Keratinocyte (primary cell): ENCODE measurements at regions not wholly inside any gene's neighbourhood (a gene's known extent, or its start where the extent isn't known, plus 50 kb on each side); places are given as distances from the start of the nearest gene placed in this dataset.

Experiments used
- EZH2 ChIP-seq: IDR thresholded peaks from one replicate; pipeline ENCODE4 v1.6.1; 2012; ENCODE audit warnings: inconsistent platforms, mild to moderate bottlenecking, low read length, moderate library complexity
- TF ChIP-seq, protein P1 (sequence below), 3 experiments: IDR thresholded peaks in 1 of 3; conservative IDR thresholded peaks in 1 of 3; optimal IDR thresholded peaks in 1 of 3; 2 replicates in 2 of 3; 3 replicates in 1 of 3; pipeline versions ENCODE3 to v1.5.1; 2011; ENCODE audit warnings: low read length in 3 of 3, mild to moderate bottlenecking in 3 of 3, moderate library complexity in 2 of 3, control low read depth in 1 of 3, inconsistent platforms in 1 of 3; ENCODE audit not compliant: insufficient read depth in 2 of 3; ENCODE audit errors: extremely low read depth in 1 of 3

DNA sequence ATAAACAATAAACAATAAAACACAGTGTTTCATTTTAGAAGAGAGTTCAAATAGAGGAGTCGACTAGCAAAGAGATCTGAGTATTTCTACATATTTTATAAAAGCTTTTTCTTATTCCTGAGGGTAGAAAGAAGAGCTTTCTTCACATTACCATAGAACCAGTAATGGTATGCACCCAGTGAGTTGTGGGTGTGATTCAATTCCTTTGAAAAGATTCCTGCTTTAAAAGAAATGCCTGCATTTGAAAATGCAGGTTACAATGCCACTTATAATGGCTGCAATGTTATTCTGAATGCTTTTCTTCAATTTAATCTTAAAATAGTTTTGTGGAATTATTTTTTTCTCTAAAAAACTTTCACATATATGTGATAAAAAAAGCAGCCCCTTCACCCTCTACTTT lies 178.1 kb downstream of the CDC14C start:
- TF ChIP-seq, protein P1, sequence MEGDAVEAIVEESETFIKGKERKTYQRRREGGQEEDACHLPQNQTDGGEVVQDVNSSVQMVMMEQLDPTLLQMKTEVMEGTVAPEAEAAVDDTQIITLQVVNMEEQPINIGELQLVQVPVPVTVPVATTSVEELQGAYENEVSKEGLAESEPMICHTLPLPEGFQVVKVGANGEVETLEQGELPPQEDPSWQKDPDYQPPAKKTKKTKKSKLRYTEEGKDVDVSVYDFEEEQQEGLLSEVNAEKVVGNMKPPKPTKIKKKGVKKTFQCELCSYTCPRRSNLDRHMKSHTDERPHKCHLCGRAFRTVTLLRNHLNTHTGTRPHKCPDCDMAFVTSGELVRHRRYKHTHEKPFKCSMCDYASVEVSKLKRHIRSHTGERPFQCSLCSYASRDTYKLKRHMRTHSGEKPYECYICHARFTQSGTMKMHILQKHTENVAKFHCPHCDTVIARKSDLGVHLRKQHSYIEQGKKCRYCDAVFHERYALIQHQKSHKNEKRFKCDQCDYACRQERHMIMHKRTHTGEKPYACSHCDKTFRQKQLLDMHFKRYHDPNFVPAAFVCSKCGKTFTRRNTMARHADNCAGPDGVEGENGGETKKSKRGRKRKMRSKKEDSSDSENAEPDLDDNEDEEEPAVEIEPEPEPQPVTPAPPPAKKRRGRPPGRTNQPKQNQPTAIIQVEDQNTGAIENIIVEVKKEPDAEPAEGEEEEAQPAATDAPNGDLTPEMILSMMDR (optimal IDR thresholded peaks at IDR 0.05 in 1 of 3, IDR thresholded peaks at IDR 0.05 in 1 of 3, conservative IDR thresholded peaks at IDR 0.05 in 1 of 3; ENCODE audit: extremely low read depth in 1 of 3, insufficient read depth in 2 of 3, low read length in 3 of 3): no peak
- no peak for TF ChIP-seq EZH2
